H1 (cell line): ENCODE measurements at regions not wholly inside any gene's neighbourhood (a gene's known extent, or its start where the extent isn't known, plus 50 kb on each side); places are given as distances from the start of the nearest gene placed in this dataset.

Experiments used
- CTCF ChIA-PET: fragments of 300-600 bp; sonication (Branson Sonifier 250); formaldehyde crosslinking; loops from one replicate; lab custom pipeline; 2021; ENCODE audit not compliant: partially characterized antibody; lab: Charles Lee
- POLR2A ChIA-PET: fragments of 300-600 bp; sonication (Branson Sonifier 250); formaldehyde crosslinking; loops from one replicate; lab custom pipeline; 2021; ENCODE audit warnings: inconsistent platforms; ENCODE audit not compliant: partially characterized antibody; lab: Charles Lee
- DNase-seq, 2 experiments: peaks; one replicate each; pipeline versions ENCODE4 v3.0.0 to v3.0.0-alpha.2; 2010 to 2022; ENCODE audit warnings: low spot score in 2 of 2, low read depth in 1 of 2, mixed read lengths in 1 of 2
- FAIRE-seq: peaks from 2 replicates; lab custom pipeline; 2011; peaks lifted over from hg19 to GRCh38; lab: Jason Lieb, UNC
- H2AFZ ChIP-seq: 2 replicates; pipeline ENCODE4 v1.8.1; 2012; ENCODE audit warnings: low read length, inconsistent platforms
- H2AK5ac ChIP-seq: 2 replicates; pipeline ENCODE4 v1.6.1; 2013; ENCODE audit warnings: low read depth, low read length
- H2BK120ac ChIP-seq: replicated peaks from 2 replicates; pipeline ENCODE3; 2013; ENCODE audit warnings: low read depth, low read length, inconsistent platforms
- H2BK12ac ChIP-seq: 2 replicates; pipeline ENCODE4 v1.6.1; 2013; ENCODE audit warnings: low read depth, low read length
- H2BK15ac ChIP-seq: 2 replicates; pipeline ENCODE4 v1.6.1; 2013; ENCODE audit warnings: low read length
- H2BK20ac ChIP-seq: 2 replicates; pipeline ENCODE4 v1.6.1; 2013; ENCODE audit warnings: low read length
- H2BK5ac ChIP-seq: 2 replicates; pipeline ENCODE4 v1.6.1; 2013; ENCODE audit warnings: low read depth, low read length
- H3K14ac ChIP-seq: 2 replicates; pipeline ENCODE4 v1.6.1; 2013; ENCODE audit warnings: inconsistent platforms; ENCODE audit not compliant: insufficient read length
- H3K18ac ChIP-seq: 2 replicates; pipeline ENCODE4 v1.6.1; 2013; ENCODE audit warnings: low read length; ENCODE audit errors: extremely low read depth
- H3K23ac ChIP-seq: 2 replicates; pipeline ENCODE4 v1.6.1; 2013; ENCODE audit warnings: inconsistent platforms; ENCODE audit not compliant: insufficient read length
- H3K23me2 ChIP-seq: 2 replicates; pipeline ENCODE4 v1.6.1; 2013; ENCODE audit warnings: low read depth, low read length
- H3K27ac ChIP-seq: 2 replicates; pipeline ENCODE4 v1.6.1; 2011; ENCODE audit warnings: low read depth, low read length, inconsistent platforms
- H3K27me3 ChIP-seq, 4 experiments: replicated peaks in 1 of 4; 1 replicate in 1 of 4; 2 replicates in 3 of 4; pipeline versions ENCODE4 v1.6.1 to v1.8.1; 2011 to 2013; ENCODE audit warnings: low read length in 3 of 4, mild to moderate bottlenecking in 3 of 4, inconsistent platforms in 2 of 4, mixed read lengths in 2 of 4, moderate library complexity in 1 of 4; ENCODE audit not compliant: control insufficient read depth in 3 of 4, insufficient read depth in 3 of 4; ENCODE audit errors: extremely low read depth in 1 of 4
- H3K36me3 ChIP-seq, 4 experiments: 2 replicates each; pipeline versions ENCODE4 v1.6.1 to v1.8.1; 2011 to 2013; ENCODE audit warnings: mild to moderate bottlenecking in 4 of 4, low read length in 3 of 4, moderate library complexity in 2 of 4, control low read depth in 1 of 4, inconsistent platforms in 1 of 4; ENCODE audit not compliant: insufficient read depth in 4 of 4, control insufficient read depth in 2 of 4
- H3K4ac ChIP-seq: replicated peaks from 2 replicates; pipeline ENCODE3; 2013; ENCODE audit warnings: low read length, low read depth, mixed read lengths, inconsistent platforms; ENCODE audit not compliant: insufficient read length
- H3K4me1 ChIP-seq, 4 experiments: replicated peaks in 1 of 4; 1 replicate in 1 of 4; 2 replicates in 3 of 4; pipeline versions ENCODE4 v1.6.1 to v1.8.1; 2011 to 2013; ENCODE audit warnings: low read length in 3 of 4, inconsistent platforms in 2 of 4, mixed read lengths in 1 of 4; ENCODE audit not compliant: insufficient read depth in 4 of 4, control insufficient read depth in 3 of 4
- H3K4me2 ChIP-seq, 2 experiments: 2 replicates each; pipeline versions ENCODE4 v1.6.1 to v1.8.1; 2011 to 2013; ENCODE audit warnings: low read depth in 2 of 2, low read length in 2 of 2, control low read depth in 1 of 2, inconsistent platforms in 1 of 2, mild to moderate bottlenecking in 1 of 2; ENCODE audit not compliant: insufficient read depth in 1 of 2
- H3K4me3 ChIP-seq, 4 experiments: fragments of 200-600, 300-600 bp in 1 of 4; sonication (generic), shearing (Covaris generic), sonication (Bioruptor Twin) in 1 of 4; 2 replicates each; pipeline versions ENCODE4 v1.5.1 to v1.8.1; 2011 to 2016; ENCODE audit warnings: low read length in 4 of 4, low read depth in 3 of 4, control low read depth in 2 of 4, inconsistent platforms in 2 of 4, mild to moderate bottlenecking in 2 of 4, mixed read lengths in 1 of 4, moderate library complexity in 1 of 4; ENCODE audit not compliant: insufficient read depth in 2 of 4; ENCODE audit errors: extremely low read depth in 1 of 4
- H3K56ac ChIP-seq: replicated peaks from 2 replicates; pipeline ENCODE3; 2013; ENCODE audit warnings: low read depth, mild to moderate bottlenecking, mixed read lengths, low read length, inconsistent platforms; ENCODE audit not compliant: insufficient read length
- H3K79me1 ChIP-seq: 2 replicates; pipeline ENCODE4 v1.6.1; 2013; ENCODE audit warnings: low read depth, low read length, control low read depth
- H3K79me2 ChIP-seq, 2 experiments: 2 replicates each; pipeline versions ENCODE4 v1.6.1 to v1.8.1; 2012 to 2013; ENCODE audit warnings: low read length in 2 of 2, mild to moderate bottlenecking in 2 of 2, inconsistent platforms in 1 of 2; ENCODE audit not compliant: insufficient read depth in 2 of 2, control insufficient read depth in 1 of 2
- H3K9ac ChIP-seq, 4 experiments: replicated peaks in 1 of 4; 1 replicate in 1 of 4; 2 replicates in 3 of 4; pipeline versions ENCODE4 v1.6.1 to v1.8.1; 2011 to 2013; ENCODE audit warnings: low read depth in 3 of 4, low read length in 3 of 4, control low read depth in 2 of 4, mild to moderate bottlenecking in 2 of 4, moderate library complexity in 2 of 4, inconsistent platforms in 1 of 4; ENCODE audit errors: extremely low read depth in 1 of 4
- H3K9me3 ChIP-seq, 2 experiments: 2 replicates each; pipeline versions ENCODE4 v1.6.1 to v1.8.1; 2012 to 2013; ENCODE audit warnings: mild to moderate bottlenecking in 2 of 2, moderate library complexity in 2 of 2, control low read depth in 1 of 2, inconsistent platforms in 1 of 2, low read depth in 1 of 2, low read length in 1 of 2, mixed read lengths in 1 of 2; ENCODE audit not compliant: insufficient read depth in 2 of 2
- H4K20me1 ChIP-seq, 2 experiments: replicated peaks in 1 of 2; 2 replicates each; pipeline versions ENCODE3 to v1.8.1; 2011 to 2013; ENCODE audit warnings: inconsistent platforms in 2 of 2, low read length in 2 of 2, mild to moderate bottlenecking in 1 of 2; ENCODE audit not compliant: insufficient read depth in 2 of 2, control insufficient read depth in 1 of 2
- H4K5ac ChIP-seq: 2 replicates; pipeline ENCODE4 v1.6.1; 2013; ENCODE audit warnings: low read length, low read depth, mixed read lengths, inconsistent platforms; ENCODE audit not compliant: insufficient read length
- H4K8ac ChIP-seq: 2 replicates; pipeline ENCODE4 v1.8.0; 2013; ENCODE audit warnings: mild to moderate bottlenecking, moderate library complexity, low read length, inconsistent platforms; ENCODE audit not compliant: insufficient read depth; ENCODE audit errors: extremely low read depth
- H4K91ac ChIP-seq: replicated peaks from 2 replicates; pipeline ENCODE3; 2013; ENCODE audit warnings: low read length, mixed read lengths, inconsistent platforms; ENCODE audit not compliant: insufficient read length
- ATF3 ChIP-seq: IDR thresholded peaks from 2 replicates; pipeline ENCODE4 v1.6.1; 2011; ENCODE audit warnings: low read depth, mild to moderate bottlenecking, low read length; ENCODE audit not compliant: insufficient read depth
- EP300 ChIP-seq, 2 experiments: IDR thresholded peaks; 1 replicate in 1 of 2; 2 replicates in 1 of 2; pipeline ENCODE4 v1.6.1; 2011 to 2012; ENCODE audit warnings: low read depth in 2 of 2, low read length in 2 of 2, mild to moderate bottlenecking in 2 of 2, borderline replicate concordance in 1 of 2, inconsistent platforms in 1 of 2, moderate library complexity in 1 of 2
- HDAC2 ChIP-seq, 2 experiments: fragments of 300-600 bp in 1 of 2; sonication (generic) in 1 of 2; IDR thresholded peaks; 2 replicates each; pipeline ENCODE4 v1.6.1; 2011 to 2012; ENCODE audit warnings: low read depth in 2 of 2, low read length in 2 of 2, mild to moderate bottlenecking in 2 of 2, moderate library complexity in 2 of 2, borderline replicate concordance in 1 of 2, inconsistent platforms in 1 of 2
- KDM1A ChIP-seq: fragments of 200-600, 300-600 bp; sonication (generic); IDR thresholded peaks from 2 replicates; pipeline ENCODE4 v1.7.1; 2016; ENCODE audit warnings: mild to moderate bottlenecking, low read length, borderline replicate concordance
- NANOG ChIP-seq: IDR thresholded peaks from 2 replicates; pipeline ENCODE4 v1.6.1; 2011; ENCODE audit warnings: low read length, low read depth, mild to moderate bottlenecking, inconsistent platforms; ENCODE audit not compliant: insufficient read depth, poor library complexity, severe bottlenecking
- POLR2A ChIP-seq, 2 experiments: IDR thresholded peaks; 1 replicate in 1 of 2; 2 replicates in 1 of 2; pipeline ENCODE4 v1.6.1; 2011; ENCODE audit warnings: low read depth in 2 of 2, low read length in 2 of 2, mild to moderate bottlenecking in 2 of 2; ENCODE audit errors: control extremely low read depth in 1 of 2
- POLR2AphosphoS5 ChIP-seq: IDR thresholded peaks from 2 replicates; pipeline ENCODE4 v1.6.1; 2011; ENCODE audit warnings: low read depth, low read length
- RBBP5 ChIP-seq: IDR thresholded peaks from 2 replicates; pipeline ENCODE4 v1.7.1; 2012; ENCODE audit warnings: low read depth, mild to moderate bottlenecking, inconsistent platforms, low read length, moderate library complexity, borderline replicate concordance
- SIN3A ChIP-seq, 2 experiments: IDR thresholded peaks in 1 of 2; conservative IDR thresholded peaks in 1 of 2; 2 replicates each; pipeline ENCODE4 v1.6.1; 2011 to 2012; ENCODE audit warnings: low read length in 2 of 2, improper control_type of control experiment in 1 of 2, low read depth in 1 of 2, mild to moderate bottlenecking in 1 of 2
- SP4 ChIP-seq: IDR thresholded peaks from 2 replicates; pipeline ENCODE4 v1.6.1; 2012; ENCODE audit warnings: low read length, inconsistent platforms
- SUZ12 ChIP-seq: fragments of 200-600 bp; sonication (generic); IDR thresholded peaks from 2 replicates; pipeline ENCODE4 v1.6.1; 2012; ENCODE audit warnings: mild to moderate bottlenecking, inconsistent platforms, low read length, moderate library complexity, mixed read lengths
- TCF12 ChIP-seq: IDR thresholded peaks from 2 replicates; pipeline ENCODE4 v1.6.1; 2011; ENCODE audit warnings: low read depth, mild to moderate bottlenecking, low read length
- USF2 ChIP-seq: IDR thresholded peaks from 2 replicates; pipeline ENCODE4 v1.6.1; 2011; ENCODE audit warnings: low read length, improper control_type of control experiment
- WGBS, 2 experiments: shearing (Covaris generic) in 1 of 2; methylation state at CpG; one replicate each; pipeline versions ENCODE4 v1.1.6 to v1.1.7; 2013 to 2015; ENCODE audit warnings: low lambda C conversion rate in 2 of 2, mixed read lengths in 2 of 2, inconsistent platforms in 1 of 2, low coverage in 1 of 2, missing lambda C conversion rate in 1 of 2; ENCODE audit not compliant: insufficient replicate concordance in 2 of 2, insufficient coverage in 1 of 2, insufficient read length in 1 of 2; ENCODE audit errors: extremely low coverage in 1 of 2, missing lambda C conversion rate in 1 of 2; 5-methylcytosine and 5-hydroxymethylcytosine counted together

DNA sequence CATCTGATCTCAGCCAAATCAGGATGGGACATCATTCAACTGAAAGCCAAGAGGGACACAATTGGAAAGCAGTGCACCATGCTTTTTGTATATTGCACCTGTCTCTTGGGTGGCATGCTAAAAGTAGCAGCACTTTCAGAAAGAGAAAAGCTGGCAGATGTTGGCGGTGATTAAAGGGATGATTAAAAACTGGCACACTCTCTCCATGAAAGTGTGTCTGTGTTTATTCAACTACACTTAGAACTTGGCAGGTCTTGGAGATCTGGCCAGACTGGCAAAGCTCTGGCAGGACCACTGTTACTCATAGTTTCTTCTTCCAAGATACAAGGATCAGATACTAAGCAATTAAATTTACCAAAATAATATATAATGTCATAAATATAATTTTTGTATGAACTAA lies 112.9 kb upstream of the ELAVL2 start:
- CTCF ChIA-PET = no interaction called here
- WGBS, 2 experiments = 94% methylated on average over 1 of the region's 1 CpG; no CpG with 5 or more reads in 1 of the 2 experiments
- H3K79me1 ChIP-seq = no peaks in the 10 kb centered on the region
- TF ChIP-seq POLR2AphosphoS5 (no peak), POLR2A (IDR thresholded peaks at IDR 0.05; ENCODE audit: control extremely low read depth in 1 of 2, low read depth in 2 of 2, low read length in 2 of 2) (no peak), SIN3A (conservative IDR thresholded peaks at IDR 0.05 in 1 of 2, IDR thresholded peaks at IDR 0.05 in 1 of 2; ENCODE audit: low read depth in 1 of 2, low read length in 2 of 2) (no peak), RBBP5 (no peak), HDAC2 (IDR thresholded peaks at IDR 0.05; ENCODE audit: borderline replicate concordance in 1 of 2, low read depth in 2 of 2, low read length in 2 of 2) (no peak), KDM1A (no peak), EP300 (IDR thresholded peaks at IDR 0.05; ENCODE audit: borderline replicate concordance in 1 of 2, low read depth in 2 of 2, low read length in 2 of 2) (no peak), USF2 (no peak), SP4 (no peak), TCF12 (no peak), SUZ12 (no peak), NANOG (no peak), ATF3 (no peak)

More for the DNA sequence above, 112.9 kb upstream of the ELAVL2 start:
- Histone ChIP-seq H2AK5ac (no peak overlapping the region), H3K4ac (no peak overlapping the region), H3K4me3 (no peak overlapping the region), H3K23ac (no peak overlapping the region), H2BK12ac (no peak overlapping the region), H3K56ac (no peak overlapping the region), H3K27ac (no peak overlapping the region), H2BK5ac (no peak overlapping the region), H3K14ac (no peak overlapping the region), H3K79me2 (no peaks in the 10 kb centered on the region), H2AFZ (no peak overlapping the region), H4K8ac (no peak overlapping the region), H4K20me1 (no peaks in the 10 kb centered on the region), H3K36me3 (no peaks in the 10 kb centered on the region), H3K27me3 (no peaks in the 10 kb centered on the region), H4K5ac (no peak overlapping the region), H2BK15ac (no peak overlapping the region), H3K4me1 (0 out of 7 replicates have a peak, but pooled peaks cover 0 to 6% (median 0%) of the 10 kb centered on the region in 4 experiments), H3K9ac (no peak overlapping the region), H3K23me2 (no peaks in the 10 kb centered on the region), H3K9me3 (peaks cover under 1 to 3% of the 10 kb centered on the region in 2 experiments; a peak in 1 of 4 replicates), H3K4me2 (no peak overlapping the region), H2BK20ac (no peak overlapping the region), H2BK120ac (no peak overlapping the region), H4K91ac (no peak overlapping the region), H3K18ac (no peak overlapping the region)
- no peak for DNase-seq
- FAIRE-seq = no peak
- POLR2A ChIA-PET = no interaction called here
